H9 (cell line): ENCODE measurements at regions not wholly inside any gene's neighbourhood (a gene's known extent, or its start where the extent isn't known, plus 50 kb on each side); places are given as distances from the start of the nearest gene placed in this dataset.

ENCODE experiments used
- DNase-seq: peaks from one replicate; pipeline ENCODE4 v3.0.0-alpha.2; 2017
- H2AFZ ChIP-seq: one replicate; pipeline ENCODE4 v1.6.1; 2013; ENCODE audit warnings: mild to moderate bottlenecking, low read length, control low read depth, moderate library complexity
- H2AK5ac ChIP-seq: 2 replicates; pipeline ENCODE4 v1.6.1; 2013; ENCODE audit warnings: low read length, control low read depth, mixed read lengths; ENCODE audit not compliant: insufficient read length
- H2BK120ac ChIP-seq: one replicate; pipeline ENCODE4 v1.6.1; 2013; ENCODE audit warnings: low read depth, mild to moderate bottlenecking, low read length, control low read depth, inconsistent platforms; ENCODE audit not compliant: poor library complexity, severe bottlenecking
- H2BK12ac ChIP-seq: 2 replicates; pipeline ENCODE4 v1.6.1; 2013; ENCODE audit warnings: low read length, control low read depth, mixed read lengths, low read depth; ENCODE audit not compliant: insufficient read length
- H2BK15ac ChIP-seq: 2 replicates; pipeline ENCODE4 v1.6.1; 2013; ENCODE audit warnings: low read depth, low read length, control low read depth
- H2BK20ac ChIP-seq: one replicate; pipeline ENCODE4 v1.6.1; 2013; ENCODE audit warnings: low read depth, mild to moderate bottlenecking, low read length, control low read depth, inconsistent platforms; ENCODE audit not compliant: poor library complexity, severe bottlenecking
- H2BK5ac ChIP-seq: 2 replicates; pipeline ENCODE4 v1.6.1; 2013; ENCODE audit warnings: low read length, control low read depth, mixed read lengths; ENCODE audit not compliant: insufficient read length
- H3K14ac ChIP-seq: 2 replicates; pipeline ENCODE4 v1.6.1; 2013; ENCODE audit warnings: low read length, control low read depth; ENCODE audit not compliant: insufficient read depth
- H3K18ac ChIP-seq: 2 replicates; pipeline ENCODE4 v1.6.1; 2013; ENCODE audit warnings: low read depth, mild to moderate bottlenecking, mixed read lengths, low read length, control low read depth; ENCODE audit not compliant: insufficient read length
- H3K23ac ChIP-seq: 2 replicates; pipeline ENCODE4 v1.6.1; 2013; ENCODE audit warnings: low read length, control low read depth, mixed read lengths, low read depth; ENCODE audit not compliant: insufficient read length
- H3K23me2 ChIP-seq: 2 replicates; pipeline ENCODE4 v1.6.1; 2013; ENCODE audit warnings: low read depth, mild to moderate bottlenecking, mixed read lengths, low read length, control low read depth; ENCODE audit not compliant: insufficient read length, poor library complexity, severe bottlenecking
- H3K27ac ChIP-seq: 2 replicates; pipeline ENCODE4 v1.5.1; 2013; ENCODE audit warnings: low read length, control low read depth, mixed read lengths, low read depth; ENCODE audit not compliant: insufficient read length
- H3K27me3 ChIP-seq: 2 replicates; pipeline ENCODE4 v1.6.1; 2013; ENCODE audit warnings: low read length, control low read depth, inconsistent platforms; ENCODE audit not compliant: insufficient read depth
- H3K4ac ChIP-seq: 2 replicates; pipeline ENCODE4 v1.6.1; 2013; ENCODE audit warnings: low read depth, mild to moderate bottlenecking, control low read depth, inconsistent platforms, low read length, moderate library complexity
- H3K4me1 ChIP-seq: 2 replicates; pipeline ENCODE4 v1.6.1; 2013; ENCODE audit warnings: low read length, control low read depth, inconsistent platforms; ENCODE audit not compliant: insufficient read depth
- H3K4me2 ChIP-seq: 2 replicates; pipeline ENCODE4 v1.6.1; 2013; ENCODE audit warnings: low read length, control low read depth, mixed read lengths; ENCODE audit not compliant: insufficient read length, insufficient read depth
- H3K56ac ChIP-seq: 2 replicates; pipeline ENCODE4 v1.6.1; 2013; ENCODE audit warnings: low read depth, mild to moderate bottlenecking, mixed read lengths, low read length, control low read depth; ENCODE audit not compliant: insufficient read length
- H3K79me1 ChIP-seq: 2 replicates; pipeline ENCODE4 v1.6.1; 2013; ENCODE audit warnings: low read depth, mild to moderate bottlenecking, moderate library complexity, low read length, control low read depth, inconsistent platforms; ENCODE audit not compliant: insufficient read depth, poor library complexity, severe bottlenecking
- H3K79me2 ChIP-seq: 2 replicates; pipeline ENCODE4 v1.6.1; 2013; ENCODE audit warnings: low read length, control low read depth, inconsistent platforms; ENCODE audit not compliant: insufficient read depth
- H3K9ac ChIP-seq: 2 replicates; pipeline ENCODE4 v1.6.1; 2013; ENCODE audit warnings: low read length, control low read depth, mixed read lengths; ENCODE audit not compliant: insufficient read length; ENCODE audit errors: extremely low read depth
- H3K9me3 ChIP-seq: one replicate; pipeline ENCODE4 v1.6.1; 2013; ENCODE audit warnings: low read depth, low read length, inconsistent platforms; ENCODE audit not compliant: control insufficient read depth
- H3T11ph ChIP-seq: one replicate; pipeline ENCODE4 v1.6.1; 2013; ENCODE audit warnings: mild to moderate bottlenecking, low read length, control low read depth, inconsistent platforms
- H4K20me1 ChIP-seq: one replicate; pipeline ENCODE4 v1.6.1; 2013; ENCODE audit not compliant: control insufficient read depth, insufficient read length, insufficient read depth
- H4K5ac ChIP-seq: 2 replicates; pipeline ENCODE4 v1.6.1; 2013; ENCODE audit warnings: low read depth, mild to moderate bottlenecking, mixed read lengths, low read length, control low read depth; ENCODE audit not compliant: insufficient read length
- H4K8ac ChIP-seq: replicated peaks from 2 replicates; pipeline ENCODE4 v1.6.1; 2013; ENCODE audit warnings: low read length, control low read depth, mixed read lengths, low read depth; ENCODE audit not compliant: insufficient read length
- H4K91ac ChIP-seq: 2 replicates; pipeline ENCODE4 v1.6.1; 2013; ENCODE audit warnings: low read depth, mild to moderate bottlenecking, moderate library complexity, mixed read lengths, low read length, control low read depth; ENCODE audit not compliant: insufficient read length
- H3K27ac Mint-ChIP-seq, 3 experiments: 2 replicates in 2 of 3; 3 replicates in 1 of 3; pipeline ENCODE4 v1.8.0; 2020 to 2021; ENCODE audit warnings: mixed read lengths in 3 of 3, mild to moderate bottlenecking in 1 of 3, moderate library complexity in 1 of 3
- H3K27me3 Mint-ChIP-seq: 2 replicates; pipeline ENCODE4 v1.8.0; 2021; ENCODE audit warnings: low read depth, mild to moderate bottlenecking, moderate library complexity, mixed read lengths
- H3K36me3 Mint-ChIP-seq, 3 experiments: 2 replicates in 2 of 3; 3 replicates in 1 of 3; pipeline ENCODE4 v1.8.0; 2020 to 2021; ENCODE audit warnings: low read depth in 3 of 3, mixed read lengths in 3 of 3; ENCODE audit not compliant: insufficient read depth in 1 of 3
- H3K4me1 Mint-ChIP-seq, 2 experiments: 2 replicates each; pipeline ENCODE4 v1.8.0; 2020; ENCODE audit warnings: mixed read lengths in 2 of 2
- H3K4me3 Mint-ChIP-seq, 2 experiments: 2 replicates in 1 of 2; 3 replicates in 1 of 2; pipeline ENCODE4 v1.8.0; 2020 to 2021; ENCODE audit warnings: mild to moderate bottlenecking in 2 of 2, mixed read lengths in 2 of 2, moderate library complexity in 1 of 2
- H3K9me3 Mint-ChIP-seq, 2 experiments: 2 replicates in 1 of 2; 3 replicates in 1 of 2; pipeline ENCODE4 v1.8.0; 2020; ENCODE audit warnings: mild to moderate bottlenecking in 2 of 2, mixed read lengths in 2 of 2, moderate library complexity in 1 of 2
- WGBS: extraction: QIAGEN DNeasy Blood & Tissue Kit; methylation state at CpG from one replicate; pipeline ENCODE4 v1.1.7; 2013; ENCODE audit warnings: missing lambda C conversion rate, low lambda C conversion rate, mixed read lengths; ENCODE audit not compliant: insufficient read length; ENCODE audit errors: extremely low coverage; 5-methylcytosine and 5-hydroxymethylcytosine counted together
- TF ChIP-seq, protein P1 (sequence below): fragments of 200-600 bp; sonication (generic); conservative IDR thresholded peaks from 3 replicates; pipeline ENCODE4 v1.8.0; 2021; ENCODE audit warnings: antibody characterized with exemption, mild to moderate bottlenecking

DNA sequence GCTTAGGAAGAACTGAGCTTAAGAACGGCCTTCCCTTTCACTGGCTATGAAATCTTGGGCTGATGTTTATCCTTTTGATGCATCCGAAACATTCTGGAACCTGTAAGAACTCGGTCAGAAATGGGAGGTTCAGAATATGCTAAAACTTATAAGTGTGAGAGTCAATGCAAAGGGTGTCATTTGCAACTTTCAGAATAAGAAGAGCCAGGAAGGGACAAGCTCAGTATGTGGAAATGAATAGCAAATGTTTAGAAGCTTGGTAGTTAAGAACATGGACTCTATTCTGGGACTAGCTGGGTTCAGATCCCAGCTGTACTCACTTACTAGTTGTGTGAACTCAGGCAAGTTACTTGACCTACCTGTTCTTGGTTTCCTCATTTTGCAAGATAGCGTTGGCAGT lies 234.1 kb downstream of the OMA1 start:
- Histone ChIP-seq H3K14ac (no peak overlapping the region), H3K9me3 (no peaks in the 10 kb centered on the region), H3K4ac (no peak overlapping the region), H2BK15ac (no peak overlapping the region), H2BK120ac (no peak overlapping the region), H3K23ac (no peak overlapping the region), H3K27me3 (no peaks in the 10 kb centered on the region), H3T11ph (no peak overlapping the region), H4K5ac (no peak overlapping the region), H3K4me2 (no peak overlapping the region), H3K4me1 (peaks cover 8% of the 10 kb centered on the region), H3K79me2 (no peaks in the 10 kb centered on the region), H4K20me1 (no peaks in the 10 kb centered on the region), H2BK5ac (no peak overlapping the region), H3K79me1 (no peaks in the 10 kb centered on the region), H4K8ac (no peak overlapping the region), H3K9ac (no peak overlapping the region), H2BK20ac (no peak overlapping the region), H3K18ac (no peak overlapping the region), H3K27ac (no peak overlapping the region), H4K91ac (no peak overlapping the region), H2BK12ac (no peak overlapping the region), H3K56ac (no peak overlapping the region), H2AFZ (no peak overlapping the region), H3K23me2 (no peaks in the 10 kb centered on the region), H2AK5ac (no peak overlapping the region)
- peaks cover 1% of the 10 kb centered on the region for H3K27me3 Mint-ChIP-seq
- no peak for DNase-seq
- no peak overlapping the region for H3K4me3 Mint-ChIP-seq
- H3K36me3 Mint-ChIP-seq: no peaks in the 10 kb centered on the region
- WGBS: no CpG with 5 or more reads among the region's 4 CpGs
- TF ChIP-seq, protein P1, sequence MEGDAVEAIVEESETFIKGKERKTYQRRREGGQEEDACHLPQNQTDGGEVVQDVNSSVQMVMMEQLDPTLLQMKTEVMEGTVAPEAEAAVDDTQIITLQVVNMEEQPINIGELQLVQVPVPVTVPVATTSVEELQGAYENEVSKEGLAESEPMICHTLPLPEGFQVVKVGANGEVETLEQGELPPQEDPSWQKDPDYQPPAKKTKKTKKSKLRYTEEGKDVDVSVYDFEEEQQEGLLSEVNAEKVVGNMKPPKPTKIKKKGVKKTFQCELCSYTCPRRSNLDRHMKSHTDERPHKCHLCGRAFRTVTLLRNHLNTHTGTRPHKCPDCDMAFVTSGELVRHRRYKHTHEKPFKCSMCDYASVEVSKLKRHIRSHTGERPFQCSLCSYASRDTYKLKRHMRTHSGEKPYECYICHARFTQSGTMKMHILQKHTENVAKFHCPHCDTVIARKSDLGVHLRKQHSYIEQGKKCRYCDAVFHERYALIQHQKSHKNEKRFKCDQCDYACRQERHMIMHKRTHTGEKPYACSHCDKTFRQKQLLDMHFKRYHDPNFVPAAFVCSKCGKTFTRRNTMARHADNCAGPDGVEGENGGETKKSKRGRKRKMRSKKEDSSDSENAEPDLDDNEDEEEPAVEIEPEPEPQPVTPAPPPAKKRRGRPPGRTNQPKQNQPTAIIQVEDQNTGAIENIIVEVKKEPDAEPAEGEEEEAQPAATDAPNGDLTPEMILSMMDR: no peak
- peaks cover 19 to 22% of the 10 kb centered on the region in 2 experiments for H3K4me1 Mint-ChIP-seq
- no peaks in the 10 kb centered on the region for H3K9me3 Mint-ChIP-seq
- no peak overlapping the region for H3K27ac Mint-ChIP-seq
